ENCODE measurements at regions not wholly inside any gene's neighbourhood (a gene's known extent, or its start where the extent isn't known, plus 50 kb on each side); places are given as distances from the start of the nearest gene placed in this dataset.

DNA sequence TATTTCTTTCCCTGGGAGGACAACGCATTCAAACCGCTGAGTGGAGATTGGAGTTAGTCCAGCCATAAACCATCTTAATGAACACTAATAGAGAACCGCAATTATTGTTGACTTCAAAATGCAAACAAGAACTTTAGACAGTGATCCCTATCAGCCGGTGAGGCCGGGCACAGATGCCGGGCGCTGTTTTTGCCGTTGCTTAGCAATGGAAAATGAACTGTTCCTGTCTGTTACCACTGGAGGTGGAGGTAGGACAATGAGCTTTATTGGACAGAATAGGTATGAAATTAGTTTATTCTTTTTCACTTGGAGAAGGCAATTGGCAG is 216.8 kb downstream of the TTC8 start:
- TF ChIP-seq SP2 (IDR thresholded peaks at IDR 0.05; ENCODE audit: low read length) (no peak), JUND (IDR thresholded peaks at IDR 0.05; ENCODE audit: low read length) (no peak), POLR2A (IDR thresholded peaks at IDR 0.05; ENCODE audit: control extremely low read depth in 1 of 2, low read depth in 2 of 2, low read length in 2 of 2) (no peak), RFX5 (IDR thresholded peaks at IDR 0.05; ENCODE audit: borderline replicate concordance, low read depth, low read length) (no peak), CHD1 (IDR thresholded peaks at IDR 0.05; ENCODE audit: low read depth, low read length) (no peak), ZNF274 (IDR thresholded peaks at IDR 0.05; ENCODE audit: borderline replicate concordance, extremely low read depth, low read length) (no peak), POLR2AphosphoS5 (IDR thresholded peaks at IDR 0.05; ENCODE audit: low read depth, low read length) (no peak), CHD2 (IDR thresholded peaks at IDR 0.05; ENCODE audit: low read length) (no peak)
- TF ChIP-seq, protein P1, sequence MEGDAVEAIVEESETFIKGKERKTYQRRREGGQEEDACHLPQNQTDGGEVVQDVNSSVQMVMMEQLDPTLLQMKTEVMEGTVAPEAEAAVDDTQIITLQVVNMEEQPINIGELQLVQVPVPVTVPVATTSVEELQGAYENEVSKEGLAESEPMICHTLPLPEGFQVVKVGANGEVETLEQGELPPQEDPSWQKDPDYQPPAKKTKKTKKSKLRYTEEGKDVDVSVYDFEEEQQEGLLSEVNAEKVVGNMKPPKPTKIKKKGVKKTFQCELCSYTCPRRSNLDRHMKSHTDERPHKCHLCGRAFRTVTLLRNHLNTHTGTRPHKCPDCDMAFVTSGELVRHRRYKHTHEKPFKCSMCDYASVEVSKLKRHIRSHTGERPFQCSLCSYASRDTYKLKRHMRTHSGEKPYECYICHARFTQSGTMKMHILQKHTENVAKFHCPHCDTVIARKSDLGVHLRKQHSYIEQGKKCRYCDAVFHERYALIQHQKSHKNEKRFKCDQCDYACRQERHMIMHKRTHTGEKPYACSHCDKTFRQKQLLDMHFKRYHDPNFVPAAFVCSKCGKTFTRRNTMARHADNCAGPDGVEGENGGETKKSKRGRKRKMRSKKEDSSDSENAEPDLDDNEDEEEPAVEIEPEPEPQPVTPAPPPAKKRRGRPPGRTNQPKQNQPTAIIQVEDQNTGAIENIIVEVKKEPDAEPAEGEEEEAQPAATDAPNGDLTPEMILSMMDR (IDR thresholded peaks at IDR 0.05; ENCODE audit: control extremely low read depth in 1 of 3, insufficient read depth in 1 of 3, low read depth in 1 of 3, low read length in 3 of 3) = no peak
- TF ChIP-seq, protein P2, sequence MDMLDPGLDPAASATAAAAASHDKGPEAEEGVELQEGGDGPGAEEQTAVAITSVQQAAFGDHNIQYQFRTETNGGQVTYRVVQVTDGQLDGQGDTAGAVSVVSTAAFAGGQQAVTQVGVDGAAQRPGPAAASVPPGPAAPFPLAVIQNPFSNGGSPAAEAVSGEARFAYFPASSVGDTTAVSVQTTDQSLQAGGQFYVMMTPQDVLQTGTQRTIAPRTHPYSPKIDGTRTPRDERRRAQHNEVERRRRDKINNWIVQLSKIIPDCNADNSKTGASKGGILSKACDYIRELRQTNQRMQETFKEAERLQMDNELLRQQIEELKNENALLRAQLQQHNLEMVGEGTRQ (IDR thresholded peaks at IDR 0.05; ENCODE audit: low read length) = no peak

Data from H1 (cell line).